Peyer's patch (tissue), 4 donors: ENCODE measurements at regions not wholly inside any gene's neighbourhood (a gene's known extent, or its start where the extent isn't known, plus 50 kb on each side); places are given as distances from the start of the nearest gene placed in this dataset.

Experiments
- DNase-seq, 3 donors: peaks; one replicate each; pipeline ENCODE4 v3.0.0-alpha.2; 2017 to 2019
- H3K27ac ChIP-seq, 4 donors: fragments of 200-600 bp; sonication (generic); one replicate each; pipeline ENCODE4 v1.5.1; 2016 to 2019
- H3K27me3 ChIP-seq, 2 donors: fragments of 200-600 bp; sonication (generic); one replicate each; pipeline ENCODE4 v1.5.1; 2019
- H3K36me3 ChIP-seq, 3 donors: fragments of 200-600 bp; sonication (generic); one replicate each; pipeline ENCODE4 v1.5.1; 2016 to 2019
- H3K4me1 ChIP-seq, 4 donors: fragments of 200-600 bp; sonication (generic); one replicate each; pipeline ENCODE4 v1.5.1; 2016 to 2019
- H3K4me3 ChIP-seq, 4 donors: fragments of 200-600 bp; sonication (generic); 1 replicate in 3 of 4; 2 replicates in 1 of 4; pipeline ENCODE4 v1.5.1; 2016 to 2019; ENCODE audit warnings: mild to moderate bottlenecking in 1 of 4
- H3K9me3 ChIP-seq, 4 donors: fragments of 200-600 bp; sonication (generic); one replicate each; pipeline ENCODE4 v1.5.1; 2016 to 2019; ENCODE audit warnings: mild to moderate bottlenecking in 1 of 4
- CTCF ChIP-seq, 6 experiments: fragments of 450-650 bp in 4 of 6; fragments of 200-600 bp in 2 of 6; sonication (generic) in 1 of 6; IDR thresholded peaks; one replicate each; pipeline ENCODE4 v1.5.1; 2017 to 2019; ENCODE audit warnings: antibody characterized with exemption in 6 of 6, mild to moderate bottlenecking in 3 of 6, moderate library complexity in 1 of 6
- POLR2A ChIP-seq, 2 donors: fragments of 450-650 bp; IDR thresholded peaks; one replicate each; pipeline ENCODE4 v1.5.1; 2017; ENCODE audit warnings: antibody characterized with exemption in 2 of 2, mild to moderate bottlenecking in 2 of 2, moderate library complexity in 2 of 2

- Histone ChIP-seq H3K27me3 (no peaks in the 10 kb centered on the region), H3K4me3 (no peak overlapping the region), H3K27ac (no peak overlapping the region), H3K4me1 (no peaks in the 10 kb centered on the region), H3K36me3 (no peaks in the 10 kb centered on the region), H3K9me3 (no peaks in the 10 kb centered on the region)
- TF ChIP-seq POLR2A (IDR thresholded peaks at IDR 0.05), result no peak
- no peak for TF ChIP-seq CTCF (IDR thresholded peaks at IDR 0.05)
- no peak for DNase-seq
These were observed 193.9 kb upstream of the ID4 start for GRCh38 chr6:19643287-19643686.

- TF ChIP-seq CTCF (IDR thresholded peaks at IDR 0.05), result no peak
- Histone ChIP-seq H3K27me3 (no peaks in the 10 kb centered on the region), H3K9me3 (no peaks in the 10 kb centered on the region), H3K36me3 (no peaks in the 10 kb centered on the region), H3K27ac (no peak overlapping the region), H3K4me3 (no peak overlapping the region), H3K4me1 (no peaks in the 10 kb centered on the region)
- no peak for DNase-seq
These were observed 193.5 kb upstream of the ID4 start for GRCh38 chr6:19643713-19644112.

- DNase-seq, result no peak
- Histone ChIP-seq H3K9me3 (no peaks in the 10 kb centered on the region), H3K4me1 (no peaks in the 10 kb centered on the region), H3K27ac (no peak overlapping the region), H3K27me3 (no peaks in the 10 kb centered on the region), H3K36me3 (no peaks in the 10 kb centered on the region), H3K4me3 (no peak overlapping the region)
- TF ChIP-seq CTCF (IDR thresholded peaks at IDR 0.05) (no peak), POLR2A (IDR thresholded peaks at IDR 0.05) (no peak)
These were observed 181.4 kb upstream of the ID4 start for GRCh38 chr6:19655744-19656143.

- Histone ChIP-seq H3K9me3 (no peaks in the 10 kb centered on the region), H3K27me3 (no peaks in the 10 kb centered on the region), H3K4me1 (no peaks in the 10 kb centered on the region), H3K4me3 (no peak overlapping the region), H3K27ac (no peak overlapping the region), H3K36me3 (no peaks in the 10 kb centered on the region)
- DNase-seq, result no peak
- TF ChIP-seq POLR2A (IDR thresholded peaks at IDR 0.05) (no peak), CTCF (IDR thresholded peaks at IDR 0.05) (no peak)
These were observed 176.9 kb upstream of the ID4 start for GRCh38 chr6:19660123-19660910.

GRCh38 chr6:19662911-19663310 lies 174.3 kb upstream of the ID4 start:
- no peak overlapping the region for H3K4me3 ChIP-seq
- no peaks in the 10 kb centered on the region for H3K36me3 ChIP-seq
- no peaks in the 10 kb centered on the region for H3K27me3 ChIP-seq
- no peaks in the 10 kb centered on the region for H3K4me1 ChIP-seq
- no peak for TF ChIP-seq CTCF (IDR thresholded peaks at IDR 0.05)
- no peak for TF ChIP-seq POLR2A (IDR thresholded peaks at IDR 0.05)
- no peaks in the 10 kb centered on the region for H3K9me3 ChIP-seq
- no peak for DNase-seq
- no peak overlapping the region for H3K27ac ChIP-seq

- Histone ChIP-seq H3K4me1 (no peaks in the 10 kb centered on the region), H3K27ac (no peak overlapping the region), H3K9me3 (no peaks in the 10 kb centered on the region), H3K4me3 (no peak overlapping the region), H3K27me3 (no peaks in the 10 kb centered on the region), H3K36me3 (no peaks in the 10 kb centered on the region)
- no peak for DNase-seq
- TF ChIP-seq CTCF (IDR thresholded peaks at IDR 0.05), result no peak
- TF ChIP-seq POLR2A (IDR thresholded peaks at IDR 0.05), result no peak
These were observed 173.7 kb upstream of the ID4 start for GRCh38 chr6:19663479-19663878.
